Testis (tissue), 2 donors: ENCODE measurements at regions not wholly inside any gene's neighbourhood (a gene's known extent, or its start where the extent isn't known, plus 50 kb on each side); places are given as distances from the start of the nearest gene placed in this dataset.

ENCODE experiments used
- DNase-seq: peaks from one replicate; pipeline ENCODE4 v3.0.0-alpha.2; 2019
- H3K27ac ChIP-seq, 2 donors: fragments of 200-600 bp; sonication (generic); one replicate each; pipeline ENCODE4 v1.5.1; 2019
- H3K27me3 ChIP-seq: fragments of 200-600 bp; sonication (generic); one replicate; pipeline ENCODE4 v1.5.1; 2019
- H3K36me3 ChIP-seq: fragments of 200-600 bp; sonication (generic); one replicate; pipeline ENCODE4 v1.5.1; 2017; ENCODE audit warnings: low read depth; ENCODE audit errors: missing control alignments
- H3K4me1 ChIP-seq: fragments of 200-600 bp; sonication (generic); one replicate; pipeline ENCODE4 v1.5.1; 2019
- H3K4me3 ChIP-seq, 2 donors: fragments of 200-600 bp; sonication (generic); one replicate each; pipeline ENCODE4 v1.5.1; 2017 to 2019
- H3K9me3 ChIP-seq: fragments of 200-600 bp; sonication (generic); one replicate; pipeline ENCODE4 v1.5.1; 2017
- POLR2A ChIP-seq: fragments of 450-650 bp; IDR thresholded peaks from one replicate; pipeline ENCODE4 v1.6.1; 2017; ENCODE audit warnings: antibody characterized with exemption, mild to moderate bottlenecking, moderate library complexity
- WGBS, 2 donors: methylation state at CpG; one replicate each; pipeline ENCODE4 v1.1.5; 2018; 5-methylcytosine and 5-hydroxymethylcytosine counted together
- intact Hi-C: fragments of 100-400 bp; cut with DNase I; formaldehyde crosslinking; loops from one replicate; pipeline ENCODE4 v1.15.1; 2023; ENCODE audit warnings: low total_unique reads
- TF ChIP-seq, protein P1 (sequence below), 3 experiments: fragments of 450-650 bp in 2 of 3; fragments of 200-600 bp in 1 of 3; sonication (generic) in 1 of 3; IDR thresholded peaks; one replicate each; pipeline ENCODE4 v1.5.1; 2016 to 2019; ENCODE audit warnings: antibody characterized with exemption in 3 of 3, mild to moderate bottlenecking in 2 of 3, moderate library complexity in 1 of 3

DNA sequence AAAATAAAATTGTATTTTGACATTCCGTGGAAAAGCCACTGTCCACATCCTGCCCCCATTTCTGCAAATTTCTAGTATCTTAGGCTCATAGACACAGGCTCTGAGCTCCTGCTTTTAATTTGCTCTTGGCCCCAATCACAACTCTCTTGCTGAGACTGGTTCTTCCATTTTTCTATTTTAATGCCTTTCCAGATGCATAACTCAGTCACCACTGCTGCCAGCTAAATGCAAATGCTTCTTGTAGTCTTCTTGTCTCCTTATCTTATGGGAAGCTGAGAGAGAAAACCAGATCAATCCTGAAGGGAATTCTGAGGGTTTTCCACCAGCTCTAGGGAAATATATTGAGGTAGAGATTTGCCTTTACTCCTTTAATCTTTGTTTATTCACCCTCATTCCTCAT lies 149.0 kb downstream of the DHRS2 start:
- Histone ChIP-seq H3K27ac (no peak overlapping the region), H3K27me3 (no peaks in the 10 kb centered on the region), H3K36me3 (no peaks in the 10 kb centered on the region), H3K4me1 (no peaks in the 10 kb centered on the region), H3K4me3 (no peak overlapping the region), H3K9me3 (no peaks in the 10 kb centered on the region)
- intact Hi-C loops = no loop called here
- 89 to 100% methylated on average over 1 of the region's 1 CpG for WGBS, 2 donors
- no peak for TF ChIP-seq POLR2A
- TF ChIP-seq, protein P1, sequence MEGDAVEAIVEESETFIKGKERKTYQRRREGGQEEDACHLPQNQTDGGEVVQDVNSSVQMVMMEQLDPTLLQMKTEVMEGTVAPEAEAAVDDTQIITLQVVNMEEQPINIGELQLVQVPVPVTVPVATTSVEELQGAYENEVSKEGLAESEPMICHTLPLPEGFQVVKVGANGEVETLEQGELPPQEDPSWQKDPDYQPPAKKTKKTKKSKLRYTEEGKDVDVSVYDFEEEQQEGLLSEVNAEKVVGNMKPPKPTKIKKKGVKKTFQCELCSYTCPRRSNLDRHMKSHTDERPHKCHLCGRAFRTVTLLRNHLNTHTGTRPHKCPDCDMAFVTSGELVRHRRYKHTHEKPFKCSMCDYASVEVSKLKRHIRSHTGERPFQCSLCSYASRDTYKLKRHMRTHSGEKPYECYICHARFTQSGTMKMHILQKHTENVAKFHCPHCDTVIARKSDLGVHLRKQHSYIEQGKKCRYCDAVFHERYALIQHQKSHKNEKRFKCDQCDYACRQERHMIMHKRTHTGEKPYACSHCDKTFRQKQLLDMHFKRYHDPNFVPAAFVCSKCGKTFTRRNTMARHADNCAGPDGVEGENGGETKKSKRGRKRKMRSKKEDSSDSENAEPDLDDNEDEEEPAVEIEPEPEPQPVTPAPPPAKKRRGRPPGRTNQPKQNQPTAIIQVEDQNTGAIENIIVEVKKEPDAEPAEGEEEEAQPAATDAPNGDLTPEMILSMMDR (IDR thresholded peaks at IDR 0.05) = no peak
- DNase-seq = no peak

DNA sequence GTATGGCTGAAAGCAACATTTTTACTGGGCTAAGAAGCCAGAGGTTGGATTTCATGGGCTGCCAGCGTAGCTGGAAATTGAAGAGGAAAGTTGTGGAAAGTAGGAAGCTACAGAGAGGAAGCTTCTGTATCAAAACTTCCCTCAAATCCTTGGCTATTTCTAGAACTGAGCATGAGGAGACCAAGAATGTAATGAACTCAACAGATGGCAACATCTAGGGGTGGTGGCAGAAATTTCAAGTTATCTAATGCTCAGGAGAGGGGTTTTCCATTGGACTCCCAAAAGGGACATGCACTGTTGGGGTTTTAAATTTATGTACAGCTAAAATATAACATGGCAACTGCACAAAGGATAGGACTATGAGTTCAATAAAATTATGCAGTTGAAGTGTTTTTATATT lies 151.3 kb downstream of the DHRS2 start:
- H3K36me3 ChIP-seq = no peaks in the 10 kb centered on the region
- intact Hi-C loops = no loop called here

GRCh38 chr14:23789696-23790095 lies 153.5 kb downstream of the DHRS2 start:
- Histone ChIP-seq H3K4me3 (no peak overlapping the region), H3K36me3 (no peaks in the 10 kb centered on the region), H3K9me3 (no peaks in the 10 kb centered on the region), H3K27ac (no peak overlapping the region), H3K4me1 (no peaks in the 10 kb centered on the region), H3K27me3 (no peaks in the 10 kb centered on the region)
- intact Hi-C loops = no loop called here
- 91 to 93% methylated on average over 1 of the region's 1 CpG for WGBS, 2 donors
- TF ChIP-seq, protein P1 (IDR thresholded peaks at IDR 0.05) = no peak
- TF ChIP-seq POLR2A = no peak
- no peak for DNase-seq

More for the DNA sequence above, 151.3 kb downstream of the DHRS2 start:
- Histone ChIP-seq H3K27me3 (no peaks in the 10 kb centered on the region), H3K9me3 (no peaks in the 10 kb centered on the region), H3K4me1 (no peaks in the 10 kb centered on the region), H3K4me3 (no peak overlapping the region), H3K27ac (no peak overlapping the region)
- TF ChIP-seq, protein P1 (IDR thresholded peaks at IDR 0.05) = no peak
- no peak for TF ChIP-seq POLR2A
- DNase-seq = no peak
- WGBS, 2 donors = 95 to 100% methylated on average over 1 of the region's 1 CpG

DNA sequence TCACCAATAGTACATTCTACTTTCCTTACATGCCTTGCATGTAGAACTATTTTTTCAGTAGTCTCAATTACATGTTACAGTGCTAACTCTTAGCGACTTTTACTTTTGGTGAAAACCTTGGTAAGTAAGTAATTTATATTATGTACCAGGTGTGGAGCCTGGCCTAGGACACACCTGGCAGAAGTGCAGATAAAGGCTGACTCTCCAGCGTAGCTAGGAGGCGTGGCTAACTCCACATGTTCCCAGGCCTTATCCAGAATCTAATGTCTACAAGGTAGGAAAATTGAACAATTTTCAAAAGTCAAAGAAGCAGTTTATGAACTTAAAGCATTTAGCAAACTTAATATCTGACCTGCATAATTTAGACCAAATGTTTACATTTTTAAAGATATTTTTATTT lies 157.4 kb downstream of the DHRS2 start:
- no peak for DNase-seq
- intact Hi-C loops = no loop called here
- Histone ChIP-seq H3K27me3 (no peaks in the 10 kb centered on the region), H3K36me3 (no peaks in the 10 kb centered on the region), H3K4me1 (no peaks in the 10 kb centered on the region), H3K27ac (no peak overlapping the region), H3K9me3 (no peaks in the 10 kb centered on the region), H3K4me3 (no peak overlapping the region)
- TF ChIP-seq, protein P1 (IDR thresholded peaks at IDR 0.05) = no peak
- TF ChIP-seq POLR2A = no peak
- 85 to 88% methylated on average over 3 of the region's 3 CpGs for WGBS, 2 donors

DNA sequence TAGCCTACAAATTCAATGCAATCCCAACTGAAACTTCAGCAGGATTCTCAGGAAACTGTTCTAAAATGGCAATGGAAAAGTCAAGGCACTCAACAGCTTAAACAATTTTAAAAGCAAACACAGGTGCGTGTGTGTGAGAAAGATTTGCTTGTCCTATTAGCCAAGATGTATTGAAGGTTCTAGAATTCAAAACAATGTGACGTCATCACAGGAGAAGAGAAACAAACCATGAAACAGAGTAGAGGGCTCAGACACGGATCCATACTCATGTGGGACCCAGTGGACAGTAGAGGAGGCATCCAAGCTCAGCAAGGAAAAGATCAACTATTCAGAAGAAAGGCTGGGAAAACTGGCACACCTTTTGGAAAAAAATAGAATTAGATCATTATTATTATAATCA lies 152.8 kb upstream of the DHRS4 start:
- no peaks in the 10 kb centered on the region for H3K4me1 ChIP-seq
- H3K27ac ChIP-seq = no peak overlapping the region
- intact Hi-C loops = no loop called here
- H3K36me3 ChIP-seq = no peaks in the 10 kb centered on the region
- H3K9me3 ChIP-seq = no peaks in the 10 kb centered on the region
- TF ChIP-seq POLR2A = no peak
- TF ChIP-seq, protein P1 (IDR thresholded peaks at IDR 0.05) = no peak
- 81 to 85% methylated on average over 3 of the region's 3 CpGs for WGBS, 2 donors
- H3K4me3 ChIP-seq = no peak overlapping the region
- no peaks in the 10 kb centered on the region for H3K27me3 ChIP-seq
- no peak for DNase-seq
